ENCODE measurements at regions not wholly inside any gene's neighbourhood (a gene's known extent, or its start where the extent isn't known, plus 50 kb on each side); places are given as distances from the start of the nearest gene placed in this dataset.

GRCh38 chr2:173593109-173593508 lies 238.4 kb downstream of the CDCA7 start:
- no peak for DNase-seq

GRCh38 chr2:173596244-173596643 lies 241.6 kb downstream of the CDCA7 start:
- DNase-seq: no peak

- DNase-seq: no peak
These were observed 243.9 kb downstream of the CDCA7 start for GRCh38 chr2:173598525-173598924.

GRCh38 chr2:173599821-173600359 lies 245.2 kb downstream of the CDCA7 start:
- no peak for DNase-seq

- DNase-seq: no peak
These were observed 247.6 kb downstream of the CDCA7 start for GRCh38 chr2:173602153-173602795.

- DNase-seq: no peak
These were observed 251.3 kb downstream of the CDCA7 start for GRCh38 chr2:173605994-173606393.

- no peak for DNase-seq
These were observed 252.1 kb downstream of the CDCA7 start for GRCh38 chr2:173606619-173607248.

GRCh38 chr2:173607606-173608311 lies 253.1 kb downstream of the CDCA7 start:
- peak; percentile 17 for DNase-seq

- no peak for DNase-seq
These were observed 256.4 kb downstream of the CDCA7 start for GRCh38 chr2:173611121-173611520.

GRCh38 chr2:173612354-173612753 lies 257.7 kb downstream of the CDCA7 start:
- no peak for DNase-seq

- DNase-seq: no peak
These were observed 258.7 kb downstream of the CDCA7 start for GRCh38 chr2:173613386-173613785.

- DNase-seq: no peak
These were observed 259.7 kb downstream of the CDCA7 start for GRCh38 chr2:173614265-173614930.

GRCh38 chr2:173623438-173624319 lies 269.0 kb downstream of the CDCA7 start:
- no peak for DNase-seq

GRCh38 chr2:173625315-173625714 lies 270.6 kb downstream of the CDCA7 start:
- no peak for DNase-seq

GRCh38 chr2:173629076-173629475 lies 274.4 kb downstream of the CDCA7 start:
- DNase-seq: no peak

- DNase-seq: no peak
These were observed 275.9 kb downstream of the CDCA7 start for GRCh38 chr2:173630425-173631126.

GRCh38 chr2:173631127-173631460 lies 276.4 kb downstream of the CDCA7 start:
- no peak for DNase-seq

GRCh38 chr2:173644146-173644545 lies 289.5 kb downstream of the CDCA7 start:
- no peak for DNase-seq

- DNase-seq: no peak
These were observed 293.1 kb downstream of the CDCA7 start for GRCh38 chr2:173647681-173648311.

- DNase-seq: no peak
These were observed 294.1 kb downstream of the CDCA7 start for GRCh38 chr2:173648816-173649215.

- no peak for DNase-seq
These were observed 295.0 kb downstream of the CDCA7 start for GRCh38 chr2:173649527-173650219.

All from suppressor macrophage treated with lipopolysaccharide for 4 hours (primary cell).